HG03025 (cell line): ENCODE measurements at regions not wholly inside any gene's neighbourhood (a gene's known extent, or its start where the extent isn't known, plus 50 kb on each side); places are given as distances from the start of the nearest gene placed in this dataset.
"Not testable (repeated sequence)": the region's sequence is repeated elsewhere in the genome, so short reads cannot be mapped to it uniquely, and the experiment has no call there.

Experiments
- ATAC-seq: cut with Tn5 transposase; IDR thresholded peaks from one replicate; pipeline ENCODE4 v1.9.1; 2021; ENCODE audit warnings: mild to moderate bottlenecking, moderate library complexity; ENCODE audit not compliant: unreplicated experiment, low FRiP score

DNA sequence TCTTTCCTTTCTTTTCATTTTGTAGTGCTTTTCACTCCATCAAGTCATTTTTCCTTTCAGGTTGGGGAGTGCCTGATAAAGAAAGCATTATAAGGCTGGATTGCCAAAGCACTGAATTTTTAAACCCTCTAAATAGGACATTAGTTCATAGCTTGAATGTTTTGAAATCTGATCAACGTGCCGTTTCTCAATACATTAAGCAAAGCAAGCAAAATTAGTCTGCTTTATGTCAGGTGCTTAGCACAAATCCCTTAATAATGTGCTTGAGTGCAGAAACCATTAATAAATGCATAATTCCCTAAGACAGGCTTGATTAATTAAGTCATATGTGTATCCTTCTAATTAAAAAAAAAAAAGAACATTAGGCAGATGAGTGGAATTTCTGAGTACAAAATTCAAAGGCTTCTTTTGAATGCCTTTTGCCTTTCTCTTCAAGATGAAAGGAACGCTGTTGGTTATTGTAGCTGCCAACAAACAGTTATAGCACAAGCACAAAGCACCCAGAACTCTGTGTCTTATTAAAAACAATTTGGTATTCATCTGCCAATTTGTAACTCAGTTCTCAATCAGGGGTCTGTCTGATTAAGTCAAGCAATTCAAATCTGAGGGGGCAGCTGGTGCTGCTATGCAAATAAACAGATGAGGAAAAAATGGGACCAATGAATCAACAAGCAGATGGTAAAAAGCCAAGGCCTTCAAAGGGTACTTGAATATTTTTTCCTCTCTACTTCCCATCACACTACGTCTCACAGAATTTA, 233.7 kb downstream of the TLE1 start:
- ATAC-seq = no peak

DNA sequence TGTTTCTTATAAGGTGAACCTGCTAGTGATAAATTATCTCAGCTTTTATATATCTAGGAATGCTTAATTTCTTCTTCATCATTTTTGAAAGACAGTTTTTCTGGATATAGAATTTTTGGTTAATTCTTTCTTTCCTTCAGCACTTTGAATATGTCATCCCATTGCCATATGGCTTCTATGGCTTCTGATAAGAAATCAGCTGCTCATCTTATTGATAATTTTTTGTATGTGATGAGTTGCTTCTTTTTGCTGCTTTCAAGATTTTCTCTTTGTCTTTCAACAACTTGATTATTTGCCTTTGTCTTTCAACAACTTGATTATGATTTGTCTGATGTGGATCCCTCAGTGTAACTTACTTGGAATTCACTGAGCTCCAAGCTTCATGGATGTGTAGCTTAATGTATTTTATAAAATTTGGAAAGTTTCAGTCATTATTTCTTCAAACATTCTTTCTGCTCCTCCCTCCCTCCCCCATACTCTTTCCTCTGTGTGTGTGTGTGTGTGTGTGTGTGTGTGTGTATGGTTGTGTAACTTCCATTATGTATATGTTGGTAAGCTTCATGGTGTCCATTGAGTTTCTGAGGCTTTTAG, 243.9 kb downstream of the TLE1 start:
- ATAC-seq = no peak

GRCh38 chr9:81431641-81432040, 257.7 kb downstream of the TLE1 start:
- no peak for ATAC-seq

GRCh38 chr9:81430727-81431126, 258.6 kb downstream of the TLE1 start:
- ATAC-seq = no peak

GRCh38 chr9:81427870-81428269, 261.5 kb downstream of the TLE1 start:
- no peak for ATAC-seq

- no peak for ATAC-seq
Measured at GRCh38 chr9:81424431-81424830, 264.9 kb downstream of the TLE1 start.

DNA sequence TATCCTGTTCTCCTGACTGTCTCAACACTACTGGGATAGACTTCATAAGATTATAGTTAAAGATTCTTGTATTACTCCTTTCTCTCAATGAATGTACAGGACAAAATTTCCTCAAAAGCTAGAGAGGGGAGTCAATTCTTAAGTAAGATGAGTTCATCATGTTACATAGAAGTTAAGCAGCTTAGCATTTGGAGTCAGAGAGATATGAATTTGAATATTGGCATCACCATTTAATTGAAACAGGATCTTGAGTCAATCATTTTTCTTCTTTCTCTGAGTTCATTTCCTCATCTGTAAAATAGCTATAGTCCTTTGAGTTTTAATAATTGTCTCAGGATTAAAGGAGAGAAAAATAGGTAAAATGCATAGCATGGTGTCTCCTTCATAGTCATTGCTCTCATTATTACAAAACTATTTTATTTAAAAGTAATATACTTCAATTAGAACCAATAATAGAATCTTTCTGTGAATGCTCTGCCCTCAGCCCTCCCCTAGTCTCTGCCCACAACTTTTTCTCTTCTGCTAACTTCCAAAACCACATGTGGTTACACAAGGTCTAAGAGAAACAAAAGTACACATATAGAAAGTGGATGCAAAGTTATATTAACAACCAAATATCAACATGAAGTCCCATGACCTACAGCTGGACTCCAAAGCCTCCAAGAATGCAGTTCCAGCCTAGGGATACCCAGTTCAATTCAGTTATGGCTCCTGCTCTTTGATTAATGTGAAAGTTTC, 265.6 kb downstream of the TLE1 start:
- no peak for ATAC-seq

GRCh38 chr9:81421090-81421489, 268.3 kb downstream of the TLE1 start:
- not testable (repeated sequence) for ATAC-seq

DNA sequence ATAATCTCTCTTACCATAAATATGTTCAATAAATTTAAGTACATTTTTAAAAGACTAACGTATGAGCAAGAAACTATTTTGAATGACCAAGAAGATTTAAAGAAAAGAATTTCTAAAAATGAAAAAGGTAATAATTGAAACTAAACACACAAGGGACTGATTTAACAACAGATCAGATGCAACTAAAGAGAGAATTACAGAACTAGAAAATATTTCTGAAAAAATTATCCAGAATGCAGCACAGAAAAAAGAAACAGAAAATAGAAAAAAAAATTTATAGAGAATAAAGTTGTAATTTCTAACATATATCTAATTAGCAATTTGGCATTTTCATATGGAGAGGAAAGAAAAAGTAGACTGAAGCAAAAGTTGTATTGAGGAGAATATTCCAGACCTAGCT, 269.3 kb downstream of the TLE1 start:
- no peak for ATAC-seq

GRCh38 chr9:81417941-81418340, 271.4 kb downstream of the TLE1 start:
- no peak for ATAC-seq

GRCh38 chr9:81417299-81417675, 272.1 kb downstream of the TLE1 start:
- ATAC-seq = no peak

DNA sequence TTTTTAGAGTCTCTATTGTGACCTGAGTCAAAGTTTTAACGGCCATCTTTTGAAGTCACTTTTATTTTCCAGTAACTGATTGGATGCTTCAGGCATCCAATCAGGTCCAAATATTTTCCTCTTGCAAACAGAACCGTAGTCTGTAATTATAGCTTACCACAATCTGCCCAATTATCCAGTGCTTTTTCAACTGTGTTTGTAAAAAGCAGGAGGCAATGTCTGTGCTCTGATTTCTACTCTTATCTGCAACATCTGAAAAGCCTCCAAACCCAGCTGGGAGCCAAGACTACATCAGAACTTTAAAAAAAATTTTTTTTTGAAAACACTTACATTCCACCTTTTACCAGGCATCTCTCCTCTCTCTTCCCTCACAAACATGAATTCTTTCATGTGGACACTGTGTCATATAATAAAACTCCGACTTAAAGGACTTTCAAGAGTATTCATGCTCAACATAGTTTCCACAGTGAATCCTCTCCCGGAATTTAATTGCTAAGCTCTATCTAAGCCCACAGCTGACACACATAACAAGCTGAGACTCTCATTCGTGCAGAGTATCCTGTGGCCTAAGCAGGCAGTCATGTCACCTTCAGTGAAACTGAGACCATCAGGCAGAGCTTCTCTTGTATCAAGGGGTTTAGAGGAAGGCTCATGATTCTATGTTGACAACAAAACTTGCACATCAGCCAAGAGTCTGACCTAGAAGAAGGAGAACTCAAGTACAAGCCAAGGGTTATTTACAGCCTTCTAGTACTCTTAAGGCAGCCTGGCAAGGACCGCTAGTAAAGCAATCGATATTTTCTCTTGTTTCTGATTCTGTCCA, 272.7 kb downstream of the TLE1 start:
- ATAC-seq = no peak

- no peak for ATAC-seq
Measured at GRCh38 chr9:81414836-81415235, 274.5 kb downstream of the TLE1 start.

DNA sequence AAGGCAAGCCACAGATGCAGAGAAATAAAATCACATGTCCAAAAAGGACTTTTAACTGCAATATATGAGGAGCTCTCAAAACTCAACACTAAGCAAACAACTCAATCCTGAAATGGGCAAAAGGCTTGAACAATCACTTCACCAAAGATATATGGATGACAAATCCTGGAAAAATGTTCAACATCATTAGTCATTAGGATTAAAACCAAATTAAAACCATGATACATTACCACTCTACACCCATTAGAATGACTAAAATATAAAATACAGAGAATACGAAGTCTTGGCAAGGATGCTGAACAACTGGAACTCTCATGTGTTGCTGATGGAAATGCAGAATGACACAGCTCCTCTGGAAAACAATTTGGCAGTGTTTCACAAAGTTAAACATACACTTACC, 277.4 kb downstream of the TLE1 start:
- ATAC-seq = no peak

DNA sequence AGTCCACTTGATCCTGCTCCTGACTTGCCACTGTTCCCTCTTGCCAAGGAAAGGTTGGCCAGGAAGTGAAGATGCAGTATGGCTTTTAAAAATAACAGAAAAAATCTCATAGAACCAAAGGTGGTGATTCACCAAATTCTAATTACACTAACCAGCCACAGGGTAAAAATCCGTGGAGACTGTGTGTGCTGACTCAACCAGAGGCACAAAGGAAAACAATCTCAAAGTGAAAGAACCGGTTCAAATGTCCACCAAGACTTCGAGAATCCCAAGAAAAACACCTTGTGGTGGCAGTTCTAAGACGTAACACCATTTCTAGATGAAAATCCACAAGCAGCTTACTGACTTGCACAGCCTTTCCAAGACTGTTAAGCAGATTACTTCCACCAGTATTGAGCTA, 279.1 kb downstream of the TLE1 start:
- no peak for ATAC-seq

- ATAC-seq = no peak
Measured at GRCh38 chr9:81408951-81409350, 280.4 kb downstream of the TLE1 start.

GRCh38 chr9:81404931-81405598, 284.3 kb downstream of the TLE1 start:
- no peak for ATAC-seq

DNA sequence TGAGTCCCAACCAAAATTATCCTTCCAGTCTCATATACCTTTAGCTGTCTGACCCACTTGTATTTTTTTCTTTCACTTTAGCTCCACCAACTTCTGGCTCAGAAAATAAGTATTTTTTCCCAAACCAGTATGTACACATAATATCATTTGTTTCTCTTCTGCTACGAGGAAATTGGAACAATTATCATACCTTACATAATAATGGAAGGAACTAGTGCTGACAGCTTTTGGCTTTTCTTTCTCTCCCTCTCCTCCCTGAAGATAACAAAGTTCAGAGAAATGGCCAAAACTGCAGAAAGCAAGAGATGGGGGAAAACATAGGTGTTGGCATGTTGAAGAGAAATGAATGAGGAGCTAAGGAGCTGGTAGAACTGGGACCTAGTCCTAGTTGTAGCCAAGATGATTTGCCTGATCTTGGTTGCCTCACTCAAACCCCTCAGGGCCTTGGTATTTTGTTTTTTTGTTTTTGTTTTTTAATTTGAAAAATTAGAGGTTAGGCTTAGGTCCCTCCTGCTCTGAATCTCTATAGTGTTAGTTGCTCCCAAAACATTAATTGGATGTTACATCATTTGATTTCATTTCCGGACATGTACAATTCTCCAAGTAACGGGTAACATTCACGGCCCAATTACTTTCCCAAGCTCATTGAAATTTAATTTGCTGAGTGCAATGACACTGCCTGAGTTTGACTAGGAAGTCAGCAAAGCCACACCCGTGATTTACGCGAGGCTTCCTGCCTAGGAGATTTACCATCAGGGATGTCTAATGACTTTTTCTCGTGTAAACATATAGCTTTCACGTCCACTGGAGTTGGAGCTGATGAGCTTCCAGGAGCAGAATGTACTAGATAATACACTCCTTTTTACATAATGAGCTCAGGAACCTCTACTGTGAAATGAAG, 291.6 kb downstream of the TLE1 start:
- no peak for ATAC-seq

GRCh38 chr9:81396528-81396927, 292.8 kb downstream of the TLE1 start:
- ATAC-seq = no peak
